ENCODE measurements at regions not wholly inside any gene's neighbourhood (a gene's known extent, or its start where the extent isn't known, plus 50 kb on each side); places are given as distances from the start of the nearest gene placed in this dataset.

DNA sequence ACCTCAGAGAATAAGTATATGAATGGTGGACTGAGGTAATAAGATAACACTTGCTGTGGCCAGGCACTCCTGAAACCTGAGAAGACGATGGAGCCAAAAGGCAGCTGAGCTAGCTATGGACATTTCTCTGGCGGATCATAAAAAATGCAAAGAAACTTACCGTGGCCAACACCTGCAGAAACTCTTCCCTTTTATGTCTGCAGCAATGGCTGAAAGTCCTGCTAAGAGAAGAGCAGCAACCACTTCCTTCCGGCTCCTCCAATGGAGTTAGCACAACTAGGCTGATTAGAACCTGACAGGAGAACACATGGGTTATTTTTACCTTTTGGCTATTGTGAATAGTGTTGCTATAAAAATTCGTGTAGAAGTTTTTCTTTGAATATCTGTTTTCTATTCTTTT is 76.0 kb upstream of the MAGEB16 start:
- WGBS, 2 donors: 81 to 83% methylated on average over 5 of the region's 5 CpGs
- TF ChIP-seq, protein P1, sequence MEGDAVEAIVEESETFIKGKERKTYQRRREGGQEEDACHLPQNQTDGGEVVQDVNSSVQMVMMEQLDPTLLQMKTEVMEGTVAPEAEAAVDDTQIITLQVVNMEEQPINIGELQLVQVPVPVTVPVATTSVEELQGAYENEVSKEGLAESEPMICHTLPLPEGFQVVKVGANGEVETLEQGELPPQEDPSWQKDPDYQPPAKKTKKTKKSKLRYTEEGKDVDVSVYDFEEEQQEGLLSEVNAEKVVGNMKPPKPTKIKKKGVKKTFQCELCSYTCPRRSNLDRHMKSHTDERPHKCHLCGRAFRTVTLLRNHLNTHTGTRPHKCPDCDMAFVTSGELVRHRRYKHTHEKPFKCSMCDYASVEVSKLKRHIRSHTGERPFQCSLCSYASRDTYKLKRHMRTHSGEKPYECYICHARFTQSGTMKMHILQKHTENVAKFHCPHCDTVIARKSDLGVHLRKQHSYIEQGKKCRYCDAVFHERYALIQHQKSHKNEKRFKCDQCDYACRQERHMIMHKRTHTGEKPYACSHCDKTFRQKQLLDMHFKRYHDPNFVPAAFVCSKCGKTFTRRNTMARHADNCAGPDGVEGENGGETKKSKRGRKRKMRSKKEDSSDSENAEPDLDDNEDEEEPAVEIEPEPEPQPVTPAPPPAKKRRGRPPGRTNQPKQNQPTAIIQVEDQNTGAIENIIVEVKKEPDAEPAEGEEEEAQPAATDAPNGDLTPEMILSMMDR (IDR thresholded peaks at IDR 0.05): no peak
- Histone ChIP-seq H3K9me3 (no peaks in the 10 kb centered on the region), H3K36me3 (no peaks in the 10 kb centered on the region), H3K27ac (no peak overlapping the region), H3K27me3 (no peaks in the 10 kb centered on the region), H3K4me3 (no peak overlapping the region), H3K4me1 (no peaks in the 10 kb centered on the region)
- DNase-seq: no peak
- no peak for ATAC-seq
- intact Hi-C loops (cut with DNase I): no loop called here

- WGBS, 2 donors: 69 to 72% methylated on average over 2 of the region's 2 CpGs
- intact Hi-C loops (cut with DNase I): no loop called here
- Histone ChIP-seq H3K27ac (no peak overlapping the region), H3K9me3 (peaks cover 0 to 3% (median 0%) of the 10 kb centered on the region in 11 donors), H3K4me3 (no peak overlapping the region), H3K36me3 (no peaks in the 10 kb centered on the region), H3K27me3 (no peaks in the 10 kb centered on the region), H3K4me1 (no peaks in the 10 kb centered on the region)
- DNase-seq (no peak), ATAC-seq (no peak)
- TF ChIP-seq, protein P1 (IDR thresholded peaks at IDR 0.05): peak in 2 of 9 donors; percentile 12 to 15
Observed at GRCh38 chrX:35726176-35726575, 72.0 kb upstream of the MAGEB16 start.

DNA sequence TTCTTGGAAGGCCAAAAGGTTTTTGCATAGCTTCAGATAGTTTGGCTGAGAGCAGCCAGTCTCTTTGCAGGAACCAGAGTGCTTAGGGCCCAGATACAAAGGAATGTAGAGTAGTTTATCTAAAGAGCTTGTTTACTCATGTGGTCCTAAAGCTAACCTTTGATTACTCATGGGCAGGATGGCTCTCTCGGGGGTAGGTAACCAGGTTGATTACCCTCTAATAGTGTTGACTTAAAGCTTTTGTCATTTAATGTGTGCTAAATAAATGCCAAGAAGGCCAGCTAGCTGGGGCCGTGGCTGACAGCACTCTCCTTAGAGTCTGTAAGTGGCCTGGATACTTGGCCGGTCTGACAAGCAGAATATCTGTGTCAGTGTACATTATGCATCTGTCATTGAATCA is 69.7 kb upstream of the MAGEB16 start:
- 34 to 41% methylated on average over 3 of the region's 3 CpGs for WGBS, 2 donors
- ATAC-seq (no peak), DNase-seq (no peak)
- Histone ChIP-seq H3K4me3 (no peak overlapping the region), H3K9me3 (peaks cover 0 to 3% (median 0%) of the 10 kb centered on the region in 11 donors), H3K27me3 (no peaks in the 10 kb centered on the region), H3K4me1 (no peaks in the 10 kb centered on the region), H3K36me3 (no peaks in the 10 kb centered on the region), H3K27ac (no peak overlapping the region)
- TF ChIP-seq, protein P1 (IDR thresholded peaks at IDR 0.05): no peak
- intact Hi-C loops (cut with DNase I): no loop called here

DNA sequence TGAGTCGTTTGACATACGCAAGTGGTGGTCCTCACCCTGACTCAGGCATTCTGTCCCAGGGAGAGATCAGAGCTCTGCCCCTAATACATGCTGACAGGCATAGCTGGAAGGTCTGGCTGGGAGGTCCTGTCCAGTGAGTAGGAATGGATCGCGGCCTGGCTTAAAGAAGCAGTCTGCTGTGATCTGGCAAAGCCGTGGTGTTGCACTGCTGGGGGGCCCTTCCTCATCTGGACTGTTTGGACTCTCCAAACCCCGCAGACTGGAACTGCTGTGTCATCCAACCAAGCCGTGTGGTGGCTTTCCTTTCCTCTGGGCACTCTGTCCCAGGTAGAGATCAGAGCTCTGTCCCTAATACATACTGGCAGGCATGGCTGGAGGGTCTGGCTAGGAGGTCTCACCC is 64.3 kb upstream of the MAGEB16 start:
- TF ChIP-seq, protein P1 (IDR thresholded peaks at IDR 0.05): no peak
- DNase-seq (no peak), ATAC-seq (no peak)
- no peak overlapping the region for H3K27ac ChIP-seq
- 91 to 97% methylated on average over 7 of the region's 7 CpGs for WGBS, 2 donors
- peaks cover 0 to 3% (median 0%) of the 10 kb centered on the region in 11 donors for H3K9me3 ChIP-seq
- H3K4me3 ChIP-seq: no peak overlapping the region
- peaks cover 0 to 20% (median 0%) of the 10 kb centered on the region in 7 donors for H3K27me3 ChIP-seq
- intact Hi-C loops (cut with DNase I): no loop called here
- H3K4me1 ChIP-seq: no peaks in the 10 kb centered on the region
- no peaks in the 10 kb centered on the region for H3K36me3 ChIP-seq

Data from heart right ventricle (tissue), 16 donors.